GM12865 (cell line): ENCODE measurements at regions not wholly inside any gene's neighbourhood (a gene's known extent, or its start where the extent isn't known, plus 50 kb on each side); places are given as distances from the start of the nearest gene placed in this dataset.
"Not testable (repeated sequence)": the region's sequence is repeated elsewhere in the genome, so short reads cannot be mapped to it uniquely, and the experiment has no call there.

Source experiments
- DNase-seq: peaks from one replicate; pipeline ENCODE4 v3.0.0; 2010; ENCODE audit warnings: low read depth
- H3K4me3 ChIP-seq: 2 replicates; pipeline ENCODE4 v1.5.1; 2011; ENCODE audit warnings: mild to moderate bottlenecking, low read depth, low read length, control low read depth
- TF ChIP-seq, protein P1 (sequence below): IDR thresholded peaks from 2 replicates; pipeline ENCODE4 v1.5.1; 2011; ENCODE audit warnings: low read length, control low read depth, low read depth, inconsistent platforms; ENCODE audit not compliant: insufficient read depth; ENCODE audit errors: missing control alignments

DNA sequence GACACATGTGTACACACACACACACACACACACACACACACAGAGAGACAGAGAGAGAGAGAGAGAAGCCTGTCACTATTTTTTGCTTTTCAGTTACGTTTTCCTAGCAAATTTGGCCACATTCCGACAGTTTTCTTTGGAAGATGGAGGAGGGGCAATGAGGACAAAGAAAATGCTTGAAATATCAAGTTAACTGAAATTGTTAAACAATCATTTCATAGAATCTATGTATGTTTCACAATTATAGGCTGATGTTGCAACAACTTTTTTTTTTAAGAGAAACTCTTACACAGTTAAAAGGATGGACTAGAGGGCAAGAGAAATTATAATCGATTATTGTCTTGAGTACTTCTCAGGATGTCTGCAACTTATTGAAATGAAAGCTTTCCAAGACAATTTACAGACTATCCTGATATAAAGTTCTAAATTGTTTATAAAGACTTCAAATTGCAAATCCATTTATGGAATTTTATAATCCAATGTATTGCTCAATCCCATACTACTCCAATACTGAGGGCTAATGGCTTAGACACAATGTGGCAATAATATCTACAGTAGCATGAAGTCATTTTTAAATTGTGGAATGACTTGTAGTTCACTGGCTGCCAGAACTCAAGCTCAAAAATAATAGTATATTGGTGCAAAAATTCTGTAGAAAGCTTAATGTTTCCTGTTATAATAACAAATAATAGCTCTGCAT is 647.0 kb upstream of the PCDH7 start:
- no peak for DNase-seq
- TF ChIP-seq, protein P1, sequence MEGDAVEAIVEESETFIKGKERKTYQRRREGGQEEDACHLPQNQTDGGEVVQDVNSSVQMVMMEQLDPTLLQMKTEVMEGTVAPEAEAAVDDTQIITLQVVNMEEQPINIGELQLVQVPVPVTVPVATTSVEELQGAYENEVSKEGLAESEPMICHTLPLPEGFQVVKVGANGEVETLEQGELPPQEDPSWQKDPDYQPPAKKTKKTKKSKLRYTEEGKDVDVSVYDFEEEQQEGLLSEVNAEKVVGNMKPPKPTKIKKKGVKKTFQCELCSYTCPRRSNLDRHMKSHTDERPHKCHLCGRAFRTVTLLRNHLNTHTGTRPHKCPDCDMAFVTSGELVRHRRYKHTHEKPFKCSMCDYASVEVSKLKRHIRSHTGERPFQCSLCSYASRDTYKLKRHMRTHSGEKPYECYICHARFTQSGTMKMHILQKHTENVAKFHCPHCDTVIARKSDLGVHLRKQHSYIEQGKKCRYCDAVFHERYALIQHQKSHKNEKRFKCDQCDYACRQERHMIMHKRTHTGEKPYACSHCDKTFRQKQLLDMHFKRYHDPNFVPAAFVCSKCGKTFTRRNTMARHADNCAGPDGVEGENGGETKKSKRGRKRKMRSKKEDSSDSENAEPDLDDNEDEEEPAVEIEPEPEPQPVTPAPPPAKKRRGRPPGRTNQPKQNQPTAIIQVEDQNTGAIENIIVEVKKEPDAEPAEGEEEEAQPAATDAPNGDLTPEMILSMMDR, result no peak

DNA sequence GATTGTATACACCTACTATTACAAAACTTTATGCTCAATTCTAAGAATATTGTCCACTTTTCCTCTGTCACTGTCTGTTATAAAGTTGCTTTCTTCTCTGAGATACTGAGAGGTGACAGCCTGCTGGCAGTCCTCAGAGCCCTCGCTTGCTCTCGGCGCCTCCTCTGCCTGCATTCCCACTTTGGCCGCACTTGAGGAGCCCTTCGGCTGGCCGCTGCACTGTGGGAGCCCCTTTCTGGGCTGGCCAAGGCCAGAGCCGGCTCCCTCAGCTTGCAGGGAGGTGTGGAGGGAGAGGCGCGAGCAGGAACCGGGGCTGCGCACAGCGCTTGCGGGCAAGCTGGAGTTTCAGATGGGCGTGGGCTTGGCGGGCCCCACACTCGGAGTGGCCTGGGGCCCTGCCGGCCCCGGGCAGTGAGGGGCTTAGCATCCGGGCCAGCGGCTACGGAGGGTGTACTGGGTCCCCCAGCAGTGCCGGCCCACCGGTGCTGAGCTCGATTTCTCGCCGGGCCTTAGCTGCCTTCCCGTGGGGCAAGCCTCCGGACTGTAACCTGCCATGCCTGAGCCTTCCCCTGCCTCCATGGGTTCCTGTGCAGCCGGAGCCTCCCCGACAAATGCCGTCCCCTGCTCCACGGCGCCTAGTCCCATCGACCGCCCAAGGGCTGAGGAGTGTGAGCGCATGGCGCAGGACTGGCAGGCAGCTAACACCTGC is 627.6 kb upstream of the PCDH7 start:
- not testable (repeated sequence) for H3K4me3 ChIP-seq, DNase-seq

More for the DNA sequence above, 647.0 kb upstream of the PCDH7 start:
- H3K4me3 ChIP-seq, result no peak overlapping the region

DNA sequence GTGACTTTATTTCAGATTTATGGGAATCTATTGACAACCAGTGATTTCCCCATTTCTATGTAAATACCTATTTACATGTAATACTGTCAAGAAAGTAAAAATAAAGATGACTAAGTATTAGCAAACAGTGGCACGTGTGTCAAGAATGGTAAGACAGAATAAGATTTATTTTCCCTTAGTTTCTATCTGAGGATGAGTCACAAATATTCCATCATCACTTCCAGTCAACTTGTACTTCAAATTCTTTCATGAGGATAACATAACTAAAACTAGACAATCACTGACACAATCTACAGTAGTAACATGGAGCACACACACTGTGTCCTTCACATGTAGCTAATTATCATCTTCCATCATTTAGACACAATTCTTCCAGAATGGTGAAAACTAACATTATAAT is 625.3 kb upstream of the PCDH7 start:
- H3K4me3 ChIP-seq, result no peak overlapping the region
- no peak for DNase-seq
- TF ChIP-seq, protein P1, result no peak

DNA sequence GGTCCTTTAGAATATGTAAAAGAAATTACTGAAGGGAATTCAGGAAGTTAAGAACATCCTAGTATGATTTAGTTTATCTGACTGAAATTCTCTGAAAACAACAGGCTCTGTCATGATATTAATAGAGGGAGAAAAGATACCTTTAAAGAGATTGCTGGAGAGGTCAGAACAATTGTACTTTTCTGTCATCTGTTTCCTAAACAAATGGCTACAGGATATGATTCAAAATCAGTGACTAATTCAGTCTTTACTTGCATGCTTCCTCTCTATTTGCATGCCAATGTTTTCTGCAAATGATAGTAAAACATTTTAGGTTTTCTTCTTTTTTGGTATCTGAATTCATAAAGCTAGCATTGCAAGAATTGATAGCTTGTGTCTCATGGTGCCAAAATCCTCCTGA is 616.7 kb upstream of the PCDH7 start:
- H3K4me3 ChIP-seq, result no peak overlapping the region
- TF ChIP-seq, protein P1, result no peak
- DNase-seq, result no peak

DNA sequence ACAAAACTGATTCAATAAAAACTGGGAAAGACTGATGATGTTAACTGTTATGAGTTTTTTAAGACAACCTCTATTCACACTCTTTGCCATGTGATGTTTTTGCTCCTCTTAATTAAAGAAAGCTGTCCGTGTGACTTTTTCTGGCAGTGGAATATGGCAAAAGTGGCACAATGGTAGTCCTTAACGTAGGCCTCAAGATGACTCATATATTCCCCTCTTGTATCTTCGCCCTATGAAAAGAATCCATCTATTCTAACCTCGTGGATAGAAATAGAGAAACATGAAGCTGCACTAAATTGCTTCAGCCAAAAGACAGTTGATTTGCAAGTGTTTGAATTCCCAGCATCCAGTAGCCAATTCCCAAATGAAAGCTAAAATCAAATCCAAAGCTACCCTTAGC is 603.8 kb upstream of the PCDH7 start:
- DNase-seq, result no peak
- no peak overlapping the region for H3K4me3 ChIP-seq

DNA sequence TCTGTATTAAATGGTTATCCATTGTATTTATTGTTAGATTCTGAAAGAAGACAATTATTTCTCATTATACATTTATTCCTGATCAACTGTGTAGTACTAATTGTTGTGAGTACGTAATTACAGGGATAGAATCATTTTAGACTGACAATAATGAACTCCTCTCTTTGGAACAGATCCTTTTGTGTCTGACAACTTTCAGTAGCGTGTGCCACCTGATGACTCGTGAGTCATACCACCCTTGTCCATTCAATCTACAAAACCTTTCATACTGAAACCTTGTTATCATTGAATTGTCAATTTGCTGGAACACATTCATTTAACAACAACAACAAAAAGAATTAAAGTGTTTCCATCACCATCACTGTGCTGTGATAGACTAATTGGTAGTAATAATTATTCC is 602.7 kb upstream of the PCDH7 start:
- TF ChIP-seq, protein P1, result no peak
- DNase-seq, result no peak

More for the DNA sequence above, 603.8 kb upstream of the PCDH7 start:
- TF ChIP-seq, protein P1, result no peak

DNA sequence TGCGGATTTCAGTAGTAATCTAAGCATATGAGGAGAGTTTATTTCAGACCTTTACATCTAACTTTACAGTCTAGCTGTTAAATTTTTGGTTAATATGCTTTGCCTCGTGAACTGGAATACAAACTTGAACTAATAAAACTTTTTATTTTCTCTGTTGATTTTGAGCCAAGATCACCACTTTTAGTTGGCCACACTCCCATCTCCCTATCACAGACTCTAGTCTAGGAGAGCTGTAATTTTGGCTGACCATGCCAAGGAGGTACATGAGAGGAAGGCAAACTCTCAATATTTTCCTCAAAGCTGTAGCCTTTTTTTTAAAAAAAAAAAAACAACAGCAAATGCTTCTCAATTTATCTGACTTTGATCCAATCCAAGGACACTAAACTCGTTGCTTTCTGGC is 597.5 kb upstream of the PCDH7 start:
- no peak for DNase-seq
- TF ChIP-seq, protein P1, result no peak
- H3K4me3 ChIP-seq, result no peak overlapping the region

More for the DNA sequence above, 602.7 kb upstream of the PCDH7 start:
- H3K4me3 ChIP-seq, result no peak overlapping the region

DNA sequence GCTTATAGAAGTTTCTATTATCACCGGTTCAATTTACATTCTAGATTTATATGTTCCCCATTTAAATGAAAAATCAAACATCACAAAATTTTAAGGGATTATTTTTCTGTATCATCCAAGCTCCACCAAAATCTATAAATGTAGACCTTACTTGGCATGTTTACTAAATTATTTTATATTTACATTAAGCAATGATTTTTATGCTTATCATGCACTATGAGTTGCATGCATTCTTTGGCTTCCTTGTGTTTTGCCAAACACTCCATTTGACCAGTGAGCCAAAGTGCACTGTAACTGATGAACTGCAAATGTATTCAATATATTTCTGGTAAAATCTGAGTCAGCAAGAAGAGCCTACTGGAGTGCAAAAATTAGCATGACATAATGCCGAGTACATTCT is 595.5 kb upstream of the PCDH7 start:
- not testable (repeated sequence) for H3K4me3 ChIP-seq, DNase-seq
